ENCODE measurements at regions not wholly inside any gene's neighbourhood (a gene's known extent, or its start where the extent isn't known, plus 50 kb on each side); places are given as distances from the start of the nearest gene placed in this dataset.

GRCh38 chr11:105244160-105244825 is 104.7 kb upstream of the CARD18 start:
- no peaks in the 10 kb centered on the region for H3K36me3 ChIP-seq (ENCODE audit: control insufficient read depth, insufficient read depth, low read length)
- no peak overlapping the region for H3K27ac ChIP-seq (ENCODE audit: low read length)
- H3K4me1 ChIP-seq (ENCODE audit: control insufficient read depth, insufficient read depth, low read length) = no peaks in the 10 kb centered on the region
- no CpG with 5 or more reads among the region's 4 CpGs for WGBS (ENCODE audit: insufficient coverage, insufficient read length)
- no peaks in the 10 kb centered on the region for H3K9me3 ChIP-seq (ENCODE audit: control insufficient read depth, insufficient read depth, low read length)
- H3K4me3 ChIP-seq (ENCODE audit: low read length) = no peak overlapping the region
- H3K27me3 ChIP-seq (ENCODE audit: control insufficient read depth, insufficient read depth, low read length) = no peaks in the 10 kb centered on the region
- no peak for DNase-seq (ENCODE audit: low read depth, low spot score)

- Histone ChIP-seq H3K4me3 (ENCODE audit: low read length) (no peak overlapping the region), H3K27ac (ENCODE audit: low read length) (no peak overlapping the region), H3K9me3 (ENCODE audit: control insufficient read depth, insufficient read depth, low read length) (no peaks in the 10 kb centered on the region), H3K4me1 (ENCODE audit: control insufficient read depth, insufficient read depth, low read length) (no peaks in the 10 kb centered on the region), H3K27me3 (ENCODE audit: control insufficient read depth, insufficient read depth, low read length) (no peaks in the 10 kb centered on the region), H3K36me3 (ENCODE audit: control insufficient read depth, insufficient read depth, low read length) (no peaks in the 10 kb centered on the region)
- WGBS (ENCODE audit: insufficient coverage, insufficient read length) = no CpG with 5 or more reads among the region's 1 CpG
- no peak for DNase-seq (ENCODE audit: low read depth, low spot score)
Observed at GRCh38 chr11:105241136-105241535, 101.6 kb upstream of the CARD18 start.

GRCh38 chr11:105236664-105237063 is 97.1 kb upstream of the CARD18 start:
- no peak for DNase-seq (ENCODE audit: low read depth, low spot score)

GRCh38 chr11:105233285-105233684 is 93.7 kb upstream of the CARD18 start:
- no peaks in the 10 kb centered on the region for H3K27me3 ChIP-seq (ENCODE audit: control insufficient read depth, insufficient read depth, low read length)
- no peak overlapping the region for H3K4me3 ChIP-seq (ENCODE audit: low read length)
- H3K4me1 ChIP-seq (ENCODE audit: control insufficient read depth, insufficient read depth, low read length) = no peaks in the 10 kb centered on the region
- WGBS (ENCODE audit: insufficient coverage, insufficient read length) = no CpG with 5 or more reads among the region's 1 CpG
- H3K36me3 ChIP-seq (ENCODE audit: control insufficient read depth, insufficient read depth, low read length) = no peaks in the 10 kb centered on the region
- DNase-seq (ENCODE audit: low read depth, low spot score) = no peak
- H3K27ac ChIP-seq (ENCODE audit: low read length) = no peak overlapping the region
- no peaks in the 10 kb centered on the region for H3K9me3 ChIP-seq (ENCODE audit: control insufficient read depth, insufficient read depth, low read length)

More at GRCh38 chr11:105236664-105237063, 97.1 kb upstream of the CARD18 start:
- H3K27me3 ChIP-seq (ENCODE audit: control insufficient read depth, insufficient read depth, low read length) = no peaks in the 10 kb centered on the region
- no peaks in the 10 kb centered on the region for H3K9me3 ChIP-seq (ENCODE audit: control insufficient read depth, insufficient read depth, low read length)
- H3K36me3 ChIP-seq (ENCODE audit: control insufficient read depth, insufficient read depth, low read length) = no peaks in the 10 kb centered on the region
- no peak overlapping the region for H3K4me3 ChIP-seq (ENCODE audit: low read length)
- no CpG with 5 or more reads among the region's 2 CpGs for WGBS (ENCODE audit: insufficient coverage, insufficient read length)
- no peak overlapping the region for H3K27ac ChIP-seq (ENCODE audit: low read length)
- H3K4me1 ChIP-seq (ENCODE audit: control insufficient read depth, insufficient read depth, low read length) = no peaks in the 10 kb centered on the region

GRCh38 chr11:105232021-105232420 is 92.5 kb upstream of the CARD18 start:
- Histone ChIP-seq H3K36me3 (ENCODE audit: control insufficient read depth, insufficient read depth, low read length) (no peaks in the 10 kb centered on the region), H3K27ac (ENCODE audit: low read length) (no peak overlapping the region), H3K4me1 (ENCODE audit: control insufficient read depth, insufficient read depth, low read length) (no peaks in the 10 kb centered on the region), H3K4me3 (ENCODE audit: low read length) (no peak overlapping the region), H3K9me3 (ENCODE audit: control insufficient read depth, insufficient read depth, low read length) (no peaks in the 10 kb centered on the region), H3K27me3 (ENCODE audit: control insufficient read depth, insufficient read depth, low read length) (no peaks in the 10 kb centered on the region)
- no CpG with 5 or more reads among the region's 1 CpG for WGBS (ENCODE audit: insufficient coverage, insufficient read length)
- DNase-seq (ENCODE audit: low read depth, low spot score) = no peak

GRCh38 chr11:105230586-105230985 is 91.0 kb upstream of the CARD18 start:
- Histone ChIP-seq H3K27me3 (ENCODE audit: control insufficient read depth, insufficient read depth, low read length) (no peaks in the 10 kb centered on the region), H3K4me1 (ENCODE audit: control insufficient read depth, insufficient read depth, low read length) (no peaks in the 10 kb centered on the region), H3K9me3 (ENCODE audit: control insufficient read depth, insufficient read depth, low read length) (no peaks in the 10 kb centered on the region), H3K36me3 (ENCODE audit: control insufficient read depth, insufficient read depth, low read length) (no peaks in the 10 kb centered on the region), H3K4me3 (ENCODE audit: low read length) (no peak overlapping the region), H3K27ac (ENCODE audit: low read length) (no peak overlapping the region)
- no peak for DNase-seq (ENCODE audit: low read depth, low spot score)
- WGBS (ENCODE audit: insufficient coverage, insufficient read length) = no CpG with 5 or more reads among the region's 1 CpG

- H3K27me3 ChIP-seq (ENCODE audit: control insufficient read depth, insufficient read depth, low read length) = no peaks in the 10 kb centered on the region
- no CpG with 5 or more reads among the region's 2 CpGs for WGBS (ENCODE audit: insufficient coverage, insufficient read length)
- H3K36me3 ChIP-seq (ENCODE audit: control insufficient read depth, insufficient read depth, low read length) = no peaks in the 10 kb centered on the region
- no peaks in the 10 kb centered on the region for H3K4me1 ChIP-seq (ENCODE audit: control insufficient read depth, insufficient read depth, low read length)
- DNase-seq (ENCODE audit: low read depth, low spot score) = no peak
- no peak overlapping the region for H3K27ac ChIP-seq (ENCODE audit: low read length)
- H3K4me3 ChIP-seq (ENCODE audit: low read length) = no peak overlapping the region
- H3K9me3 ChIP-seq (ENCODE audit: control insufficient read depth, insufficient read depth, low read length) = no peaks in the 10 kb centered on the region
Observed at GRCh38 chr11:105229761-105230160, 90.2 kb upstream of the CARD18 start.

- H3K36me3 ChIP-seq (ENCODE audit: control insufficient read depth, insufficient read depth, low read length) = no peaks in the 10 kb centered on the region
- no peak overlapping the region for H3K27ac ChIP-seq (ENCODE audit: low read length)
- no CpG with 5 or more reads among the region's 2 CpGs for WGBS (ENCODE audit: insufficient coverage, insufficient read length)
- no peak for DNase-seq (ENCODE audit: low read depth, low spot score)
- H3K9me3 ChIP-seq (ENCODE audit: control insufficient read depth, insufficient read depth, low read length) = no peaks in the 10 kb centered on the region
- no peaks in the 10 kb centered on the region for H3K27me3 ChIP-seq (ENCODE audit: control insufficient read depth, insufficient read depth, low read length)
- no peak overlapping the region for H3K4me3 ChIP-seq (ENCODE audit: low read length)
- no peaks in the 10 kb centered on the region for H3K4me1 ChIP-seq (ENCODE audit: control insufficient read depth, insufficient read depth, low read length)
Observed at GRCh38 chr11:105229257-105229656, 89.7 kb upstream of the CARD18 start.

- H3K9me3 ChIP-seq (ENCODE audit: control insufficient read depth, insufficient read depth, low read length) = no peaks in the 10 kb centered on the region
- H3K36me3 ChIP-seq (ENCODE audit: control insufficient read depth, insufficient read depth, low read length) = no peaks in the 10 kb centered on the region
- H3K4me3 ChIP-seq (ENCODE audit: low read length) = no peak overlapping the region
- no peak for DNase-seq (ENCODE audit: low read depth, low spot score)
- no peaks in the 10 kb centered on the region for H3K4me1 ChIP-seq (ENCODE audit: control insufficient read depth, insufficient read depth, low read length)
- H3K27me3 ChIP-seq (ENCODE audit: control insufficient read depth, insufficient read depth, low read length) = no peaks in the 10 kb centered on the region
- H3K27ac ChIP-seq (ENCODE audit: low read length) = no peak overlapping the region
Observed at GRCh38 chr11:105227363-105227762, 87.8 kb upstream of the CARD18 start.

- H3K4me3 ChIP-seq (ENCODE audit: low read length) = no peak overlapping the region
- WGBS (ENCODE audit: insufficient coverage, insufficient read length) = no CpG with 5 or more reads among the region's 2 CpGs
Observed at GRCh38 chr11:105226766-105227165, 87.2 kb upstream of the CARD18 start.

GRCh38 chr11:105226091-105226490 is 86.5 kb upstream of the CARD18 start:
- no peak overlapping the region for H3K27ac ChIP-seq (ENCODE audit: low read length)
- no peaks in the 10 kb centered on the region for H3K27me3 ChIP-seq (ENCODE audit: control insufficient read depth, insufficient read depth, low read length)
- H3K9me3 ChIP-seq (ENCODE audit: control insufficient read depth, insufficient read depth, low read length) = no peaks in the 10 kb centered on the region
- no peaks in the 10 kb centered on the region for H3K36me3 ChIP-seq (ENCODE audit: control insufficient read depth, insufficient read depth, low read length)
- no peak for DNase-seq (ENCODE audit: low read depth, low spot score)
- H3K4me3 ChIP-seq (ENCODE audit: low read length) = no peak overlapping the region
- no peaks in the 10 kb centered on the region for H3K4me1 ChIP-seq (ENCODE audit: control insufficient read depth, insufficient read depth, low read length)

More at GRCh38 chr11:105226766-105227165, 87.2 kb upstream of the CARD18 start:
- no peaks in the 10 kb centered on the region for H3K4me1 ChIP-seq (ENCODE audit: control insufficient read depth, insufficient read depth, low read length)
- H3K36me3 ChIP-seq (ENCODE audit: control insufficient read depth, insufficient read depth, low read length) = no peaks in the 10 kb centered on the region
- DNase-seq (ENCODE audit: low read depth, low spot score) = no peak
- H3K27me3 ChIP-seq (ENCODE audit: control insufficient read depth, insufficient read depth, low read length) = no peaks in the 10 kb centered on the region
- H3K27ac ChIP-seq (ENCODE audit: low read length) = no peak overlapping the region
- no peaks in the 10 kb centered on the region for H3K9me3 ChIP-seq (ENCODE audit: control insufficient read depth, insufficient read depth, low read length)

Data from iPS DF 6.9 (cell line).